ENCODE measurements at regions not wholly inside any gene's neighbourhood (a gene's known extent, or its start where the extent isn't known, plus 50 kb on each side); places are given as distances from the start of the nearest gene placed in this dataset.

GRCh38 chr18:41140506-41140905 is 814.5 kb upstream of the PIK3C3 start:
- dilution Hi-C loops (cut with MboI; ENCODE audit: extremely low pct_ligation_motif_present, low sequenced_read_pairs), result no loop called here
- TF ChIP-seq POLR2AphosphoS5 (IDR thresholded peaks at IDR 0.05; ENCODE audit: insufficient read depth, low read depth, low read length) (no peak), GATA2 (IDR thresholded peaks at IDR 0.05; ENCODE audit: insufficient read depth, insufficient read length, low read depth, low read length) (no peak), JUN (IDR thresholded peaks at IDR 0.05; ENCODE audit: borderline replicate concordance, insufficient read depth, insufficient read length, low read depth) (no peak), FOS (IDR thresholded peaks at IDR 0.05; ENCODE audit: borderline replicate concordance, insufficient read depth, low read length) (no peak), EZH2 (IDR thresholded peaks at IDR 0.05; ENCODE audit: borderline replicate concordance, low read depth, low read length, severe bottlenecking) (no peak), MYC (IDR thresholded peaks at IDR 0.05; ENCODE audit: low read depth, low read length) (no peak), POLR2A (IDR thresholded peaks at IDR 0.05; ENCODE audit: low read depth, low read length) (no peak), CTCF (IDR thresholded peaks at IDR 0.05; ENCODE audit: extremely low read depth in 1 of 2, insufficient read depth in 1 of 2, low read depth in 1 of 2, low read length in 2 of 2) (no peak), MAX (IDR thresholded peaks at IDR 0.05; ENCODE audit: insufficient read depth, insufficient read length) (no peak)
- BruUV-seq (replicated peaks), result no TSS peak

More at GRCh38 chr18:41140506-41140905, 814.5 kb upstream of the PIK3C3 start:
- no peaks in the 10 kb centered on the region for H3K79me2 ChIP-seq (ENCODE audit: control insufficient read depth, insufficient read depth, low read length)
- ChIA-PET CTCF (no interaction called here), POLR2A (no interaction called here)
- peaks cover 2% of the 10 kb centered on the region for H3K9me3 ChIP-seq (replicated peaks; ENCODE audit: control insufficient read depth, insufficient read depth, low read length)
- FAIRE-seq (no peak), DNase-seq (ENCODE audit: low read depth, low spot score) (no peak)
- H4K20me1 ChIP-seq (replicated peaks; ENCODE audit: control insufficient read depth, extremely low read depth, insufficient read depth, low read length), result no peaks in the 10 kb centered on the region
- H3K9me1 ChIP-seq (replicated peaks; ENCODE audit: control insufficient read depth, extremely low read depth, insufficient read depth, low read length), result no peaks in the 10 kb centered on the region
- no peak overlapping the region for H3K4me3 ChIP-seq (replicated peaks in 1 of 3; ENCODE audit: insufficient read depth in 1 of 3, low read depth in 1 of 3, low read length in 3 of 3)
- H3K4me2 ChIP-seq (ENCODE audit: insufficient read depth, low read length), result no peak overlapping the region
- H2AFZ ChIP-seq (ENCODE audit: low read depth, low read length), result no peak overlapping the region
- no peak overlapping the region for H3K27ac ChIP-seq (ENCODE audit: insufficient read depth, low read depth, low read length)
- H3K36me3 ChIP-seq (ENCODE audit: control insufficient read depth in 2 of 2, extremely low read depth in 1 of 2, insufficient read depth in 2 of 2, low read length in 2 of 2), result no peaks in the 10 kb centered on the region
- H3K4me1 ChIP-seq (ENCODE audit: control insufficient read depth, extremely low read depth, insufficient read depth, low read length), result no peaks in the 10 kb centered on the region
- intact Hi-C loops (cut with micrococcal nuclease), result no loop called here
- H3K27me3 ChIP-seq (ENCODE audit: control insufficient read depth in 2 of 2, insufficient read depth in 2 of 2, low read length in 2 of 2), result no peaks in the 10 kb centered on the region
- no peak overlapping the region for H3K9ac ChIP-seq (replicated peaks; ENCODE audit: extremely low read depth, insufficient read depth, low read length)

Measured in endothelial cell of umbilical vein (primary cell).